Lower leg skin (tissue), 3 donors: ENCODE measurements at regions not wholly inside any gene's neighbourhood (a gene's known extent, or its start where the extent isn't known, plus 50 kb on each side); places are given as distances from the start of the nearest gene placed in this dataset.

Experiments
- POLR2A ChIP-seq, 2 donors: fragments of 450-650 bp; IDR thresholded peaks; one replicate each; pipeline ENCODE4 v1.6.1; 2016 to 2017; ENCODE audit warnings: antibody characterized with exemption in 2 of 2, mild to moderate bottlenecking in 1 of 2, moderate library complexity in 1 of 2
- TF ChIP-seq, protein P1 (sequence below), 3 donors: fragments of 450-650 bp; IDR thresholded peaks; one replicate each; pipeline ENCODE4 v1.5.1; 2016; ENCODE audit warnings: antibody characterized with exemption in 3 of 3, mild to moderate bottlenecking in 3 of 3, moderate library complexity in 2 of 3

DNA sequence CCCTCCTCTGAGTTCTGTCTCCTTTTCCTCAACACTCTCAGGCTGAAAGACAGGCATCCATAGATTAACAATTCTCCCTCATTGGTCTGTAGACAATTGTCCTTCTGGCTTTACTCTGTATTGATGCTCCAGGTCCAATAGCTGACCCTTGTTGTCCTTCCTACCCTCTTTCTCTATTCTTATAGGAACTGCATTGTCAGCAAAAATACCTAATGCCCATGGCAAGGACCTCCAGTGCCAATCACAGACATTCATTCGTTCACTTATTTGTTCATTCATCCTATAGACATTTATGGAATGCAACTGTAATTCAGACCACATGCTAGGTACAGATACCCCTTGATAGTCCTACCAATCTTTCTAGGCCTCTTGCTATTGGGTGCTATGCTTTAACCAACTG is 69.8 kb upstream of the DTNA start:
- TF ChIP-seq, protein P1, sequence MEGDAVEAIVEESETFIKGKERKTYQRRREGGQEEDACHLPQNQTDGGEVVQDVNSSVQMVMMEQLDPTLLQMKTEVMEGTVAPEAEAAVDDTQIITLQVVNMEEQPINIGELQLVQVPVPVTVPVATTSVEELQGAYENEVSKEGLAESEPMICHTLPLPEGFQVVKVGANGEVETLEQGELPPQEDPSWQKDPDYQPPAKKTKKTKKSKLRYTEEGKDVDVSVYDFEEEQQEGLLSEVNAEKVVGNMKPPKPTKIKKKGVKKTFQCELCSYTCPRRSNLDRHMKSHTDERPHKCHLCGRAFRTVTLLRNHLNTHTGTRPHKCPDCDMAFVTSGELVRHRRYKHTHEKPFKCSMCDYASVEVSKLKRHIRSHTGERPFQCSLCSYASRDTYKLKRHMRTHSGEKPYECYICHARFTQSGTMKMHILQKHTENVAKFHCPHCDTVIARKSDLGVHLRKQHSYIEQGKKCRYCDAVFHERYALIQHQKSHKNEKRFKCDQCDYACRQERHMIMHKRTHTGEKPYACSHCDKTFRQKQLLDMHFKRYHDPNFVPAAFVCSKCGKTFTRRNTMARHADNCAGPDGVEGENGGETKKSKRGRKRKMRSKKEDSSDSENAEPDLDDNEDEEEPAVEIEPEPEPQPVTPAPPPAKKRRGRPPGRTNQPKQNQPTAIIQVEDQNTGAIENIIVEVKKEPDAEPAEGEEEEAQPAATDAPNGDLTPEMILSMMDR (IDR thresholded peaks at IDR 0.05): no peak
- TF ChIP-seq POLR2A (IDR thresholded peaks at IDR 0.05): no peak
